Hepatocyte (in vitro differentiated cells): ENCODE measurements at regions not wholly inside any gene's neighbourhood (a gene's known extent, or its start where the extent isn't known, plus 50 kb on each side); places are given as distances from the start of the nearest gene placed in this dataset.

Source experiments
- EZH2phosphoT487 ChIP-seq: fragments of 200-600 bp; sonication (generic); IDR thresholded peaks from one replicate; pipeline ENCODE4 v1.6.1; 2018; ENCODE audit warnings: antibody characterized with exemption, mild to moderate bottlenecking, low read depth, moderate library complexity; ENCODE audit not compliant: unreplicated experiment, severe bottlenecking
- TF ChIP-seq, protein P1 (sequence below): fragments of 200-600 bp; sonication (generic); IDR thresholded peaks from 2 replicates; pipeline ENCODE4 v1.5.1; 2016; ENCODE audit warnings: antibody characterized with exemption, mild to moderate bottlenecking; ENCODE audit not compliant: poor library complexity

DNA sequence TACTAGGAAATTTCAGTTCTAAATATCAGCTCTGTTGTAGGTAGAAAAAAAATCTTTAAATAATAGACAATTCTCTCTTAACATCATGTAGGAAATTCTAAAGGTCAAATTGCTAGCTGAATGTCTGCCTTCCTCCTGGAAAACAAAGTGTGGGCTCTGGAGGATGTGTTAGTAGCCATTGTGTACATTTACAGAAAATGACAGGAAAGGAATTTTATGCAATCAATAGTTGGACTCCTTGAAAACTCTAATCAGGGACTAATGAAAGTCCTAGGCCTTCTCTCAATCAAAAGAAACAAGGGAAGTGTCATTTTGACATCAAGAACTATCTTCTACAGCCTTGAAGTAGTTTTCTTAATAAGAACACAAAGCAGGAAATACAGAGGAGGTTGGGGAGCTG, 174.6 kb downstream of the ANKRD50 start:
- TF ChIP-seq, protein P1, sequence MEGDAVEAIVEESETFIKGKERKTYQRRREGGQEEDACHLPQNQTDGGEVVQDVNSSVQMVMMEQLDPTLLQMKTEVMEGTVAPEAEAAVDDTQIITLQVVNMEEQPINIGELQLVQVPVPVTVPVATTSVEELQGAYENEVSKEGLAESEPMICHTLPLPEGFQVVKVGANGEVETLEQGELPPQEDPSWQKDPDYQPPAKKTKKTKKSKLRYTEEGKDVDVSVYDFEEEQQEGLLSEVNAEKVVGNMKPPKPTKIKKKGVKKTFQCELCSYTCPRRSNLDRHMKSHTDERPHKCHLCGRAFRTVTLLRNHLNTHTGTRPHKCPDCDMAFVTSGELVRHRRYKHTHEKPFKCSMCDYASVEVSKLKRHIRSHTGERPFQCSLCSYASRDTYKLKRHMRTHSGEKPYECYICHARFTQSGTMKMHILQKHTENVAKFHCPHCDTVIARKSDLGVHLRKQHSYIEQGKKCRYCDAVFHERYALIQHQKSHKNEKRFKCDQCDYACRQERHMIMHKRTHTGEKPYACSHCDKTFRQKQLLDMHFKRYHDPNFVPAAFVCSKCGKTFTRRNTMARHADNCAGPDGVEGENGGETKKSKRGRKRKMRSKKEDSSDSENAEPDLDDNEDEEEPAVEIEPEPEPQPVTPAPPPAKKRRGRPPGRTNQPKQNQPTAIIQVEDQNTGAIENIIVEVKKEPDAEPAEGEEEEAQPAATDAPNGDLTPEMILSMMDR: no peak
- no peak for TF ChIP-seq EZH2phosphoT487
